Skeletal muscle tissue (tissue), 3 donors: ENCODE measurements at regions not wholly inside any gene's neighbourhood (a gene's known extent, or its start where the extent isn't known, plus 50 kb on each side); places are given as distances from the start of the nearest gene placed in this dataset.

Experiments
- H3K27ac ChIP-seq: one replicate; pipeline ENCODE4 v1.7.0; 2013; ENCODE audit warnings: mild to moderate bottlenecking, low read depth, low read length, inconsistent platforms
- H3K27me3 ChIP-seq, 3 donors: one replicate each; pipeline ENCODE4 v1.7.0; 2013; ENCODE audit warnings: low read length in 3 of 3; ENCODE audit not compliant: control insufficient read depth in 3 of 3, insufficient read depth in 3 of 3
- H3K36me3 ChIP-seq, 3 donors: one replicate each; pipeline ENCODE4 v1.7.0; 2013; ENCODE audit warnings: low read length in 3 of 3; ENCODE audit not compliant: control insufficient read depth in 3 of 3, insufficient read depth in 3 of 3
- H3K4me1 ChIP-seq, 3 donors: one replicate each; pipeline ENCODE4 v1.7.0; 2013; ENCODE audit warnings: low read length in 3 of 3, mild to moderate bottlenecking in 3 of 3; ENCODE audit not compliant: control insufficient read depth in 3 of 3, insufficient read depth in 3 of 3
- H3K4me3 ChIP-seq, 3 donors: one replicate each; pipeline ENCODE4 v1.7.0; 2013; ENCODE audit warnings: low read length in 3 of 3
- H3K9ac ChIP-seq, 3 donors: one replicate each; pipeline ENCODE4 v1.7.0; 2013; ENCODE audit warnings: low read length in 3 of 3, mild to moderate bottlenecking in 3 of 3, moderate library complexity in 2 of 3, low read depth in 1 of 3
- H3K9me3 ChIP-seq, 3 donors: one replicate each; pipeline ENCODE4 v1.7.0; 2013; ENCODE audit warnings: low read length in 3 of 3; ENCODE audit not compliant: control insufficient read depth in 3 of 3
- donor health status: Osteomylitis.

DNA sequence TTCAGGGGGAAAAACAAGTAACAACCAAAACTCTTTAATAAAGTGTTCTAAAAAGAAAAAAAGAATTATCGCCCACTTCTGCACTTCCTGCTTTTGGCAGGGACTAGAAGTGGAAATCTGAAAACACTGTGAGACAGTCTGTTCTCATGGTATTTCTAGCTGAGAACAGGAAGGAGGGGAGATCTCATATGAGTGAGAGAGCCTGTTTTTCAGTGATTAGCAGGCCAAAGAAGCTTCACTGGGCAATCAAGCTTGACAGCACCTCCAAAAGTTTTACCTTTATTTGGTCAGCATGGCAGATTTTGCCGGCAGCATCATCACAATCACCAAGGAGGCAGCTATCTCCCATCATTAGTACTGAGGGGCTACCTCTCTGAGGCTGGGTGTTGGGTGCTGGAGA lies 79.5 kb upstream of the ATXN1 start:
- Histone ChIP-seq H3K4me3 (no peak overlapping the region), H3K4me1 (peaks cover 2 to 8% (median 8%) of the 10 kb centered on the region in 3 donors), H3K9me3 (no peaks in the 10 kb centered on the region), H3K9ac (no peak overlapping the region), H3K36me3 (no peaks in the 10 kb centered on the region), H3K27ac (no peak overlapping the region), H3K27me3 (no peaks in the 10 kb centered on the region)

- H3K9me3 ChIP-seq, result no peaks in the 10 kb centered on the region
- no peak overlapping the region for H3K9ac ChIP-seq
- no peaks in the 10 kb centered on the region for H3K36me3 ChIP-seq
- no peaks in the 10 kb centered on the region for H3K27me3 ChIP-seq
- H3K27ac ChIP-seq, result no peak overlapping the region
- no peak overlapping the region for H3K4me3 ChIP-seq
- H3K4me1 ChIP-seq, result peaks cover 2 to 8% (median 8%) of the 10 kb centered on the region in 3 donors
Measured at GRCh38 chr6:16840291-16840690, 79.0 kb upstream of the ATXN1 start.

DNA sequence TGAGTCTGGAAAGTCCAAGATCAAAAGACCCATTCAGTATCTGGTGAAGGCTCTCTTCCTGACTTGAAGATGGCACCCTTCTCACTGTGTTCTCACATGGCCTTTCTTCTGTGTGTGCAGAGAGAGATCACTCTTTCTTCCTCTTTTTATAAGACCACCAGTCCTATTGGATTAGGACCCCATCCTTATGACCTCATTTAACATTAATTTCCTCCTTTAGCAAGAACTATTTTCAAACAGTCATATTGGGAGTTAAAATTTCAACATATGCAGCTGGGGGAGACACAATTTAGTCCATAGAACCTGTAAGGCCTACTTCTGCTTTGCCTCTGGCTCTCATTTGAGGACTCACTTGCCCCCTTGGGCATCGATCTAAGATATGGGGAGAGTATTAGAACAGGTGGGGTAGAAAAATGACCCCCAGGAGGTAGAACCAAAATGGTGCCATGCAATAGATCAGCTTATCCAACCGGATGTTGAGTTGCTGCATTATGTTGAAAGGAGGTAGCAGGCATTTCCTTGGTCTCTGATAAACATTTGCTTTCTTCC lies 78.4 kb upstream of the ATXN1 start:
- no peaks in the 10 kb centered on the region for H3K36me3 ChIP-seq
- H3K4me1 ChIP-seq, result peaks cover 2 to 8% (median 8%) of the 10 kb centered on the region in 3 donors
- H3K9ac ChIP-seq, result no peak overlapping the region

GRCh38 chr6:16837217-16837972 lies 76.1 kb upstream of the ATXN1 start:
- no peak overlapping the region for H3K9ac ChIP-seq
- peak overlapping the region in 2 of 3 donors; percentile 39 to 66 for H3K4me3 ChIP-seq
- peak overlapping the region; percentile 21 for H3K27ac ChIP-seq
- no peaks in the 10 kb centered on the region for H3K36me3 ChIP-seq
- peaks cover 2 to 8% (median 8%) of the 10 kb centered on the region in 3 donors for H3K4me1 ChIP-seq
- H3K27me3 ChIP-seq, result no peaks in the 10 kb centered on the region
- H3K9me3 ChIP-seq, result no peaks in the 10 kb centered on the region

More for the DNA sequence above, 78.4 kb upstream of the ATXN1 start:
- H3K9me3 ChIP-seq, result no peaks in the 10 kb centered on the region
- H3K27me3 ChIP-seq, result no peaks in the 10 kb centered on the region
- no peak overlapping the region for H3K27ac ChIP-seq
- H3K4me3 ChIP-seq, result no peak overlapping the region

GRCh38 chr6:16836144-16836981 lies 75.1 kb upstream of the ATXN1 start:
- Histone ChIP-seq H3K9me3 (no peaks in the 10 kb centered on the region), H3K27me3 (no peaks in the 10 kb centered on the region), H3K36me3 (no peaks in the 10 kb centered on the region), H3K4me1 (peaks cover 2 to 8% (median 8%) of the 10 kb centered on the region in 3 donors), H3K27ac (peak overlapping the region; percentile 21), H3K9ac (peak overlapping the region; percentile 24 to 65 (median 62)), H3K4me3 (peak overlapping the region; percentile 39 to 66 (median 61))

DNA sequence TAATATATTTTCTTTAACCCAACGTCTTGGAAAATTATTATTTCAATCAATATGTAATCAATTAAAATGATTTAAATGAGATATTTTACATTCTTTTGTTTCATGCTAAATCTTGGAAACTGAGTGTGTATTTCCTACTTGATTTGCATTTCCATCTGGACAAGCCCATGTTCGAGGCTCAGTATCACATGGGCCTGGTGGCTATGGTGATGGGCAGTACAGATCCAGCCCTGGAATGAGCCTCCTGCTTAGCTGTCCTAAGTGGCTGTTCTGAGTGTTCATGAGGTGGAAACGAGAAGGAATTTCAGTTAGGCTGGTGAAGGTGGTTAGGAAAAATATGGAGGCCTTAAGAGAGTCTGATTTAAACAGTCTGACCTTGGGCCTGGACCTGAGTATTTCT lies 73.0 kb upstream of the ATXN1 start:
- Histone ChIP-seq H3K9ac (no peak overlapping the region), H3K4me1 (peaks cover 2 to 14% (median 8%) of the 10 kb centered on the region in 3 donors), H3K27ac (no peak overlapping the region), H3K9me3 (no peaks in the 10 kb centered on the region), H3K36me3 (no peaks in the 10 kb centered on the region), H3K4me3 (no peak overlapping the region), H3K27me3 (no peaks in the 10 kb centered on the region)

DNA sequence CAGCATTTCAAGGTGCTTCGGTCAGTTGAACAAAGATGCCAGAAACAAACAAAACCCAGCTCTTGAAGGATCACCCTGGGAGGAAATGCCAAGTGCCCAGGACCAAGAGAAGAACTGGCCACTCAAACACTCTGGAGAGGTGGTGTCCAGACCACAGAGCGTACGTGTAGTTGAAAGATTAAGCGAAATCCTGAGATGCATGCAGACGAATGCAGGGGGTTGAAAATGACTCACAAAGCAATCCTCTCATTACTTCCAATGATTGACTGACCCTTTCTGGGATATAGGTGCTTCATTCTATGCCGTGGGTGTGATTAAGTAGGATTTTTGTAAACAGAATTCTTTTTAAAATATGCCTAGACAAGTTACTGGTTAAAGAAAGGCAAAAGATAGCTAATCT lies 71.5 kb upstream of the ATXN1 start:
- Histone ChIP-seq H3K27me3 (no peaks in the 10 kb centered on the region), H3K9me3 (no peaks in the 10 kb centered on the region), H3K36me3 (no peaks in the 10 kb centered on the region), H3K4me3 (no peak overlapping the region), H3K9ac (no peak overlapping the region), H3K27ac (no peak overlapping the region), H3K4me1 (peaks cover 2 to 14% (median 8%) of the 10 kb centered on the region in 3 donors)

DNA sequence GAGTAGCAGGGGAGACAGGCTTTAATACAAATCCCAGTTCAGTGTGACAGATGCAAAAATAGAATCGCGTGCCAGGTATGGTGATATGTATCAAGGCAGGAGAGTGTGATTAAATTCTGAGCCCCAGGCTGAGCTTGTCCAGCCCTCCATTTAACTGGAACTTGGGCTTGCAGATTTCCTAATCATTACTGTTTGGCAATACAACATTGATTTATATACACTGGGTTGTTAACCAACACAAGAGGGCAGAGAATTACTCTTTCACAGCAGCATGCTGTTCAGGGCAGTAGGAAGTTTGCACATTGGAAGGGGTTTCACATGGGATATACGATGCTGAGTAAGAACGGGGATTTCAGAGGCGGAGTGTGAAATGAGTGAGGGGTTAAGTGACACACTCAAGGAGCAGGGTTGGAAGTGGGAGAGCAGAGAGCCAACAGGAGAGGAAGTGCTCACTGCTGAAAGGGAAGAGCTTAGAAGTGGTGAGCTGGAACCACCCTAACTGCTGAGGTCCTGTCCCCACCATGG lies 70.8 kb upstream of the ATXN1 start:
- no peak overlapping the region for H3K9ac ChIP-seq
- no peaks in the 10 kb centered on the region for H3K9me3 ChIP-seq
- H3K27ac ChIP-seq, result no peak overlapping the region
- peaks cover 2 to 12% (median 8%) of the 10 kb centered on the region in 3 donors for H3K4me1 ChIP-seq
- no peak overlapping the region for H3K4me3 ChIP-seq
- H3K27me3 ChIP-seq, result no peaks in the 10 kb centered on the region
- no peaks in the 10 kb centered on the region for H3K36me3 ChIP-seq

GRCh38 chr6:16831136-16831535 lies 69.9 kb upstream of the ATXN1 start:
- H3K9ac ChIP-seq, result no peak overlapping the region
- no peak overlapping the region for H3K4me3 ChIP-seq
- no peaks in the 10 kb centered on the region for H3K36me3 ChIP-seq
- no peaks in the 10 kb centered on the region for H3K27me3 ChIP-seq
- H3K4me1 ChIP-seq, result peaks cover 0 to 9% (median 0%) of the 10 kb centered on the region in 3 donors
- H3K9me3 ChIP-seq, result no peaks in the 10 kb centered on the region
- no peak overlapping the region for H3K27ac ChIP-seq
